ENCODE measurements at regions not wholly inside any gene's neighbourhood (a gene's known extent, or its start where the extent isn't known, plus 50 kb on each side); places are given as distances from the start of the nearest gene placed in this dataset.
"Not testable (repeated sequence)": the region's sequence is repeated elsewhere in the genome, so short reads cannot be mapped to it uniquely, and the experiment has no call there.

GRCh38 chr12:46550266-46550879, 177.8 kb upstream of the SLC38A2 start:
- H3K9me3 Mint-ChIP-seq: peaks cover 3% of the 10 kb centered on the region
- intact Hi-C loops (cut with micrococcal nuclease): loop anchor here (1.0 to 10.0 kb wide), 9 partner anchors 26 to 1316 kb away; no protein-coding TSS in a partner anchor
- DNase-seq: no peak
- H3K4me1 Mint-ChIP-seq (ENCODE audit: low read depth): peaks cover 74% of the 10 kb centered on the region
- CTCF ChIA-PET: interaction anchor here (0.7 to 0.9 kb wide), 2 partner anchors 26 to 180 kb away, joined by 3 to 4 read pairs; no protein-coding TSS in a partner anchor
- peaks cover 1% of the 10 kb centered on the region for H3K36me3 Mint-ChIP-seq (ENCODE audit: low read depth)
- peak overlapping the region; percentile 97 for H3K27ac Mint-ChIP-seq
- H3K4me3 Mint-ChIP-seq: peak overlapping the region; percentile 64
- no peaks in the 10 kb centered on the region for H3K27me3 Mint-ChIP-seq (ENCODE audit: low read depth)

GRCh38 chr12:46549527-46550265, 177.1 kb upstream of the SLC38A2 start:
- intact Hi-C loops (cut with micrococcal nuclease): loop anchor here (1.0 to 10.0 kb wide), 17 partner anchors 8 to 1315 kb away; partner anchors contain the start of genes ARID2, SLC38A1 and SLC38A2
- peak; percentile 78 for DNase-seq
- Mint-ChIP-seq H3K36me3 (ENCODE audit: low read depth) (no peaks in the 10 kb centered on the region), H3K27ac (peak overlapping the region; percentile 97), H3K27me3 (ENCODE audit: low read depth) (no peaks in the 10 kb centered on the region), H3K4me1 (ENCODE audit: low read depth) (peaks cover 70% of the 10 kb centered on the region), H3K9me3 (peaks cover 3% of the 10 kb centered on the region), H3K4me3 (peak overlapping the region; percentile 64)
- CTCF ChIA-PET: interaction anchor here (0.6 to 1.0 kb wide), 5 partner anchors 53 to 395 kb away, joined by 3 to 5 read pairs (median 4); no protein-coding TSS in a partner anchor

- Mint-ChIP-seq H3K4me1 (ENCODE audit: low read depth) (peaks cover 69% of the 10 kb centered on the region), H3K9me3 (peaks cover 10% of the 10 kb centered on the region), H3K4me3 (no peak overlapping the region), H3K36me3 (ENCODE audit: low read depth) (no peaks in the 10 kb centered on the region), H3K27me3 (ENCODE audit: low read depth) (no peaks in the 10 kb centered on the region), H3K27ac (peak overlapping the region; percentile 97)
- CTCF ChIA-PET: interaction anchor here (1.0 to 1.9 kb wide), 4 partner anchors 24 to 181 kb away, joined by 3 to 5 read pairs (median 4); no protein-coding TSS in a partner anchor
- DNase-seq: no peak
- intact Hi-C loops (cut with micrococcal nuclease): loop anchor here (1.0 to 10.0 kb wide), 8 partner anchors 9 to 866 kb away; partner anchors contain the start of genes ARID2, SLC38A1 and SLC38A2
Observed at GRCh38 chr12:46548605-46549071, 176.1 kb upstream of the SLC38A2 start.

- no peaks in the 10 kb centered on the region for H3K27me3 Mint-ChIP-seq (ENCODE audit: low read depth)
- H3K27ac Mint-ChIP-seq: peak overlapping the region; percentile 74
- intact Hi-C loops (cut with micrococcal nuclease): loop anchor here (1.0 to 10.0 kb wide), 5 partner anchors 279 to 867 kb away; partner anchors contain the start of genes ARID2, SCAF11 and SLC38A1
- no peak overlapping the region for H3K4me3 Mint-ChIP-seq
- no peak for DNase-seq
- H3K36me3 Mint-ChIP-seq (ENCODE audit: low read depth): no peaks in the 10 kb centered on the region
- peaks cover 11% of the 10 kb centered on the region for H3K9me3 Mint-ChIP-seq
- CTCF ChIA-PET: interaction anchor here (0.5 to 1.9 kb wide), 7 partner anchors 9 to 130 kb away, joined by 3 to 5 read pairs (median 4); no protein-coding TSS in a partner anchor
- peaks cover 64% of the 10 kb centered on the region for H3K4me1 Mint-ChIP-seq (ENCODE audit: low read depth)
Observed at GRCh38 chr12:46547421-46548354, 175.1 kb upstream of the SLC38A2 start.

GRCh38 chr12:46546634-46547273, 174.2 kb upstream of the SLC38A2 start:
- Mint-ChIP-seq H3K4me1 (ENCODE audit: low read depth) (peaks cover 58% of the 10 kb centered on the region), H3K36me3 (ENCODE audit: low read depth) (no peaks in the 10 kb centered on the region), H3K4me3 (no peak overlapping the region), H3K27me3 (ENCODE audit: low read depth) (no peaks in the 10 kb centered on the region), H3K27ac (peak overlapping the region; percentile 74), H3K9me3 (peaks cover 11% of the 10 kb centered on the region)
- DNase-seq: peak; percentile 45
- intact Hi-C loops (cut with micrococcal nuclease): loop anchor here (1.0 to 10.0 kb wide), 2 partner anchors 556 to 868 kb away; partner anchors contain the start of gene SCAF11
- CTCF ChIA-PET: interaction anchor here (0.5 to 1.9 kb wide), 6 partner anchors 10 to 131 kb away, joined by 3 to 5 read pairs (median 4); no protein-coding TSS in a partner anchor

- CTCF ChIA-PET; DNase-seq; H3K27ac Mint-ChIP-seq; H3K4me3 Mint-ChIP-seq; H3K36me3 Mint-ChIP-seq (ENCODE audit: low read depth); H3K27me3 Mint-ChIP-seq (ENCODE audit: low read depth): not testable (repeated sequence)
- intact Hi-C loops (cut with micrococcal nuclease): loop anchor here (10.0 kb wide), 1 partner anchor 871 kb away; no protein-coding TSS in a partner anchor
- H3K4me1 Mint-ChIP-seq (ENCODE audit: low read depth): peaks cover 24% of the 10 kb centered on the region
- H3K9me3 Mint-ChIP-seq: peaks cover 15% of the 10 kb centered on the region
Observed at GRCh38 chr12:46543378-46543795, 170.8 kb upstream of the SLC38A2 start.

- no peak overlapping the region for H3K4me3 Mint-ChIP-seq
Observed at GRCh38 chr12:46538976-46539375, 166.4 kb upstream of the SLC38A2 start.

GRCh38 chr12:46537387-46537955, 164.9 kb upstream of the SLC38A2 start:
- no peak overlapping the region for H3K4me3 Mint-ChIP-seq
- peaks cover 3% of the 10 kb centered on the region for H3K36me3 Mint-ChIP-seq (ENCODE audit: low read depth)
- no peaks in the 10 kb centered on the region for H3K27me3 Mint-ChIP-seq (ENCODE audit: low read depth)
- intact Hi-C loops (cut with micrococcal nuclease): no loop called here
- no peak for DNase-seq
- H3K27ac Mint-ChIP-seq: no peak overlapping the region
- H3K9me3 Mint-ChIP-seq: peaks cover 4% of the 10 kb centered on the region
- H3K4me1 Mint-ChIP-seq (ENCODE audit: low read depth): peaks cover 3% of the 10 kb centered on the region
- CTCF ChIA-PET: no interaction called here

More at GRCh38 chr12:46538976-46539375, 166.4 kb upstream of the SLC38A2 start:
- no peaks in the 10 kb centered on the region for H3K27me3 Mint-ChIP-seq (ENCODE audit: low read depth)
- peaks cover 3% of the 10 kb centered on the region for H3K4me1 Mint-ChIP-seq (ENCODE audit: low read depth)
- peaks cover 3% of the 10 kb centered on the region for H3K36me3 Mint-ChIP-seq (ENCODE audit: low read depth)
- intact Hi-C loops (cut with micrococcal nuclease): no loop called here
- H3K9me3 Mint-ChIP-seq: peaks cover 8% of the 10 kb centered on the region
- no peak for DNase-seq
- no peak overlapping the region for H3K27ac Mint-ChIP-seq
- CTCF ChIA-PET: no interaction called here

- H3K36me3 Mint-ChIP-seq (ENCODE audit: low read depth); H3K27ac Mint-ChIP-seq; intact Hi-C loops (cut with micrococcal nuclease); DNase-seq; H3K9me3 Mint-ChIP-seq; H3K27me3 Mint-ChIP-seq (ENCODE audit: low read depth); H3K4me1 Mint-ChIP-seq (ENCODE audit: low read depth); H3K4me3 Mint-ChIP-seq; CTCF ChIA-PET: not testable (repeated sequence)
Observed at GRCh38 chr12:46536316-46536715, 163.7 kb upstream of the SLC38A2 start.

- no peak overlapping the region for H3K4me3 Mint-ChIP-seq
- no peaks in the 10 kb centered on the region for H3K27me3 Mint-ChIP-seq (ENCODE audit: low read depth)
- intact Hi-C loops (cut with micrococcal nuclease): no loop called here
- H3K27ac Mint-ChIP-seq: no peak overlapping the region
- no peaks in the 10 kb centered on the region for H3K9me3 Mint-ChIP-seq
- peaks cover 3% of the 10 kb centered on the region for H3K4me1 Mint-ChIP-seq (ENCODE audit: low read depth)
- no peak for DNase-seq
- CTCF ChIA-PET: no interaction called here
- no peaks in the 10 kb centered on the region for H3K36me3 Mint-ChIP-seq (ENCODE audit: low read depth)
Observed at GRCh38 chr12:46535907-46536306, 163.3 kb upstream of the SLC38A2 start.

GRCh38 chr12:46535376-46535775, 162.8 kb upstream of the SLC38A2 start:
- peaks cover 3% of the 10 kb centered on the region for H3K4me1 Mint-ChIP-seq (ENCODE audit: low read depth)
- no peak overlapping the region for H3K27ac Mint-ChIP-seq
- H3K27me3 Mint-ChIP-seq (ENCODE audit: low read depth): no peaks in the 10 kb centered on the region
- no peak for DNase-seq
- no peak overlapping the region for H3K4me3 Mint-ChIP-seq
- no peaks in the 10 kb centered on the region for H3K9me3 Mint-ChIP-seq
- H3K36me3 Mint-ChIP-seq (ENCODE audit: low read depth): no peaks in the 10 kb centered on the region
- intact Hi-C loops (cut with micrococcal nuclease): no loop called here
- CTCF ChIA-PET: interaction anchor here (0.8 kb wide), 1 partner anchor 15 kb away, joined by 3 read pairs; no protein-coding TSS in a partner anchor

All from activated naive CD4-positive, alpha-beta T cell treated with anti-CD3 and anti-CD28 coated beads for 36 hours (primary cell).